ENCODE measurements at regions not wholly inside any gene's neighbourhood (a gene's known extent, or its start where the extent isn't known, plus 50 kb on each side); places are given as distances from the start of the nearest gene placed in this dataset.
"Not testable (repeated sequence)": the region's sequence is repeated elsewhere in the genome, so short reads cannot be mapped to it uniquely, and the experiment has no call there.

DNA sequence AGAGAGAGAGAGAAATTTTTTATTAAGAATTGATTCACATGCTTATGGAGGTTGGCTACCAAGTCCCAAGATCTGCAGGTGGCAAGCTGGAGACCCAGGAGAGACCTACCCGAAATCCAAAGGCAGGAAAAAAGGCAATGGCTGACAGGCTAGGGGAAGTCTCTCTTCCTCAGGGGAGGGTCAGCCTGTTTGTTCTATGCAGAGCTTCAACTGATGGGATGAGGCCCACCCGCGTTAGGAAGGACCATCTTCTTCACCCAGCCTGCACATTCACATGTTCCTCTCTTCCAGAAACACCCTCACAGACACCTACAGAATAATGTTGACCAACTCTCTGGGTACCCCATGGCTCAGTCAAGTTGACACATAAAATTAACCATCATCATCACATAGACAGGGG, 65.3 kb upstream of the SERP2 start:
- Histone ChIP-seq H3K4me1 (ENCODE audit: control insufficient read depth, insufficient read depth, low read length) (peaks cover 70% of the 10 kb centered on the region), H3K9ac (ENCODE audit: low read length) (no peak overlapping the region), H3K4me3 (ENCODE audit: low read length) (no peak overlapping the region), H3K9me3 (ENCODE audit: control insufficient read depth, low read length) (no peaks in the 10 kb centered on the region), H3K36me3 (ENCODE audit: control insufficient read depth, insufficient read depth, low read length) (no peaks in the 10 kb centered on the region), H3K27me3 (ENCODE audit: control insufficient read depth, insufficient read depth, low read length) (no peaks in the 10 kb centered on the region)

DNA sequence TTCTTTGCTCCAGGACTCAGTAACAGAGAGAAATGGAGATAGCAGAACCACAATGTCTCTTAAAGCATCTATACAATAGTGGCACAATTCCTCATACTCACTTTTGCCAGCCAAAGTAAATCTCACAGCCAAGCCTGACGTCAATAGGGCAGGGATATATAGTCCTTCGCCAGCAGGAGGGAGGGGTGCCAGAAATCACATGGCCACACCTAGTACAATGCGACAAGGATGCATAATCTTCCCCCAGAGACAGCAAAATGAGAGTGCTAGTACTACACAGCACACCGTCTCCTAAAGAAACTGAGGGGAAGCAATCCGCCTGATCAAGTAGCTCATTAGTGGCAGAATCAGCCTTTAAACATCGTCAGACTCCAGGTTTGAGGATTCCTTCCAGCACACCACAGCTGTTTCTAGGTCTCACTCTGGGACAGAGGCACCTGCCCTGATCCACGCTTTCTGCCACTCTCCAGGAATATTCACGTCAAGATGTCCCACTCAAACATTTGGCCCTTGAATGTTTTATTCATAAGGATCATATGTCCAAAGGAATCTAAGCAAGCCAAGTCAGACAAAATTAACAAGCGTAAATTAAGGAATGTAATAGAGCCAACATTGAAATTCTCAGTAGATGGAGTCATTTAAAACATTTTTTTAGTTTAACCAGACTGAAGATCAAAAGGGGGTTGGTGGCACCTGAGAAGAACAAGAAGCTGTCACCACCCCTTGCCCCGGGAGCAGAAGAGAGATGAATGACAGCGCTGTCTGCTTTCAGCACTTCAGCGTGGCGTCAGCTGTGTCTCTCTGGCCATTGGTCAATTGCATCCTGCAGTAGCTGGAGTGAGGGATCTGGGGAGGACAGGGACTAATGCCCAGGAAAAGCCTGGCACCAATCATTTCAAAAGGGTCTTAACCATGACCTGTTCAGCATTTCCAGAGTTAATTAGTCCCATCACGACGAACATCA, 63.5 kb upstream of the SERP2 start:
- Histone ChIP-seq H3K9me3 (ENCODE audit: control insufficient read depth, low read length) (no peaks in the 10 kb centered on the region), H3K36me3 (ENCODE audit: control insufficient read depth, insufficient read depth, low read length) (no peaks in the 10 kb centered on the region), H3K9ac (ENCODE audit: low read length) (peak overlapping the region; percentile 3), H3K27me3 (ENCODE audit: control insufficient read depth, insufficient read depth, low read length) (no peaks in the 10 kb centered on the region), H3K4me3 (ENCODE audit: low read length) (no peak overlapping the region), H3K4me1 (ENCODE audit: control insufficient read depth, insufficient read depth, low read length) (peaks cover 81% of the 10 kb centered on the region)

DNA sequence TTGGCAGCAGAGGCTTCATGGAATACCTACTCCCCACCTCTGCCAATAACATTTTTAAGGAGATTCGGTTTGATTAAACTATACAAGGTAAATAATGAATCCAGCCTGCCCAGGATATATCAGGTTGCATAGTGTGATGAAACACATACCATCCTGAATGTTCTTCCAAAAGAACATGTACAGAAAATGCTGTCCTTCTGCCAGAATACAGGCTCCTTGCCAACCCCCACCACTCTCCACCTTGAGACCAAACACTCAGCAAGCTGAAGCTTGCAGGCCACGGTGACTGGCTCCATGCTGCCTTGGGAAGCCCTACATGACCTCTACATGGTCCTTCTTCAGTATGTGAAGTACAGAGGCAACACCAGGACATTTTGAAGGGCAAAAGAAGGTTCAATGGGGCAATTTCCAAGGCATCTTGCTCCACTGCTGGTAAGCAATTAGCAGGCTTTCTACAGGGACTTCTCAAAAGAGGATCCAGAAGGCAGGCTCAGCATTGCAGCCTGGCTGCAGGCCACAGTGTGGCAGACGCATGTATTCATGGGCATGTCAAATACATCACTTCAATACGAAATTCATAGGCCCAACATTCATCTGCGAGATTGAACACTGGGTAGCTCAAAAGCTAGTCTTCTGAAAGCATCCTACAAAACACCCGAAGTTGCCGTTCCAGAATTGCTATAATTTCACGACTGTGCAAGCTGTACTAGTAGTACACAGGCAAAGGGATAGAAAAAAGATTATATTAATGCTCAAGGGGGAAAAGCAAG, 62.4 kb upstream of the SERP2 start:
- no peaks in the 10 kb centered on the region for H3K27me3 ChIP-seq (ENCODE audit: control insufficient read depth, insufficient read depth, low read length)
- H3K9me3 ChIP-seq (ENCODE audit: control insufficient read depth, low read length), result no peaks in the 10 kb centered on the region
- no peaks in the 10 kb centered on the region for H3K36me3 ChIP-seq (ENCODE audit: control insufficient read depth, insufficient read depth, low read length)
- H3K9ac ChIP-seq (ENCODE audit: low read length), result no peak overlapping the region
- peaks cover 70% of the 10 kb centered on the region for H3K4me1 ChIP-seq (ENCODE audit: control insufficient read depth, insufficient read depth, low read length)
- no peak overlapping the region for H3K4me3 ChIP-seq (ENCODE audit: low read length)

DNA sequence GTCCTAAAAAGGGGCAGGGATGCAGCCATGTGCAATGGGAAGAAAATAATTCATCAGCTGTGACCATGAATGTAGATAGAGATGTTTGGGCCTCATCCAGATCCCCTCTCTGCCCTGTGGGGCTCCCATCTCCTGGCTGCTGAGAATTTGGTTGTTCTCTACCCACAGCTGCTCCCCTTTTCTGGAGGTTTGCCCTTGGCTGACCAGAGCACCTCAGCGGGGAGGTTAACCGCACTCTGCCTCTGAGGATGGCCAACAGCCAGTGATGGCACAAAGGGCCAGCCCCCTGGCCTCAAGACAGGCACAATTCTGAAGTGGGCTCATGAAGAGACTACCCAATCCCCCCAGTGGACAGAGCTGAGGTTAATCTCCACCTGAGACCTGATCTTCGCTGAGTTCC, 61.5 kb upstream of the SERP2 start:
- H3K36me3 ChIP-seq (ENCODE audit: control insufficient read depth, insufficient read depth, low read length), result no peaks in the 10 kb centered on the region
- H3K27me3 ChIP-seq (ENCODE audit: control insufficient read depth, insufficient read depth, low read length), result no peaks in the 10 kb centered on the region
- H3K4me1 ChIP-seq (ENCODE audit: control insufficient read depth, insufficient read depth, low read length), result peaks cover 62% of the 10 kb centered on the region
- no peak overlapping the region for H3K4me3 ChIP-seq (ENCODE audit: low read length)
- no peak overlapping the region for H3K9ac ChIP-seq (ENCODE audit: low read length)
- H3K9me3 ChIP-seq (ENCODE audit: control insufficient read depth, low read length), result no peaks in the 10 kb centered on the region

DNA sequence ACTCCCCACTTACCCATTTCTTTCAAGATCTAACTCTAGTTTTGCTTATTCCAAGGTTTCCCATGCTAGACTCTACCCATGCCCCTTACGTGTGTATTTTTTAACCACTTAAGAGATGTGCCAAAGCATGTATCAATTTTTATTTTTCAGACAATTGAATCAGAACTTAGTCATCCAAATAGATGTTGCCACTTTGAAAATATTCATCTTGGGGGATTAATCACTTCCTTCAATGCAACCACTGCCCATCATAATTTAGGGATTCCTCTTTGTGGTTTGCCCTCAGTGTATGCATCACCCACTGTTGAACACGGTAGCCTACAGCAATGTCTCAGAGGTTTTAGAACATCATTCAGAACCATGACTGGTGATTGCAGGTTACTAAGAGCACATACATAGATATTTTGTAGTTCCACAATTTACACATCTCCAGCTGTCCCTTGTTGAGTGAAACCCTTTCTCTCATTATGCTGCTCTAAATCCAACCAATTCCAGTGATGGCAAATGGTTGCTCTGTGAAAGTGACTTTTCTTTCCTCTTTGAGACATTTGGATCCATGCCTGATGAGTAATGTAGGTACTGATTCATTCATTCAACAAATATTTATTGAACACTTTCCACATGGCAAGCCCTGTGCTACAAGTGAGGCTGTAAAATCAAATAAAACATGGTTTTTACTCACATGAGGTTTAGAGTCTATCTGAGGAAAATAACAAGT, 60.6 kb upstream of the SERP2 start:
- Histone ChIP-seq H3K4me1 (ENCODE audit: control insufficient read depth, insufficient read depth, low read length) (peaks cover 55% of the 10 kb centered on the region), H3K9me3 (ENCODE audit: control insufficient read depth, low read length) (no peaks in the 10 kb centered on the region), H3K36me3 (ENCODE audit: control insufficient read depth, insufficient read depth, low read length) (no peaks in the 10 kb centered on the region), H3K4me3 (ENCODE audit: low read length) (no peak overlapping the region), H3K9ac (ENCODE audit: low read length) (peak overlapping the region; percentile 28), H3K27me3 (ENCODE audit: control insufficient read depth, insufficient read depth, low read length) (no peaks in the 10 kb centered on the region)

DNA sequence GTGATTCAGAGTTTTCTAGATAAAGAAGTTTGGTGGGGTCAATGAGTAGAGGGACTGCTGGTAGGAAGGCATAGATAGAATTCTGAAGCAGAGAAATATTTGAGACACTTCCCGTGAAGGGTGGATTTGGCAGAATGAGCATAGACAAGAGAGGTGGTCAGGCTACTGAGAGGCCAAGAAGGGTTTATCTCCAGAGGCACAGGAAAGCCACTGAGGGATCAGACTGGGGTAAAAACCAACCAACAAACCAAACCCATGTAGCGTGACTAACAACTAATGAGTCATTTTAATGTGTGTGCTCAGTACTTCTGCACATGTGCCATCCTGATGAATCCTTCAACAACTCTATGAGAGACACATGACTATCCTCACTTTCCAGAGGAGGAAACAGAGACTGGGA, 60.0 kb upstream of the SERP2 start:
- Histone ChIP-seq H3K36me3 (ENCODE audit: control insufficient read depth, insufficient read depth, low read length) (no peaks in the 10 kb centered on the region), H3K4me1 (ENCODE audit: control insufficient read depth, insufficient read depth, low read length) (peaks cover 48% of the 10 kb centered on the region), H3K27me3 (ENCODE audit: control insufficient read depth, insufficient read depth, low read length) (no peaks in the 10 kb centered on the region), H3K9ac (ENCODE audit: low read length) (peak overlapping the region; percentile 28), H3K9me3 (ENCODE audit: control insufficient read depth, low read length) (no peaks in the 10 kb centered on the region), H3K4me3 (ENCODE audit: low read length) (no peak overlapping the region)

DNA sequence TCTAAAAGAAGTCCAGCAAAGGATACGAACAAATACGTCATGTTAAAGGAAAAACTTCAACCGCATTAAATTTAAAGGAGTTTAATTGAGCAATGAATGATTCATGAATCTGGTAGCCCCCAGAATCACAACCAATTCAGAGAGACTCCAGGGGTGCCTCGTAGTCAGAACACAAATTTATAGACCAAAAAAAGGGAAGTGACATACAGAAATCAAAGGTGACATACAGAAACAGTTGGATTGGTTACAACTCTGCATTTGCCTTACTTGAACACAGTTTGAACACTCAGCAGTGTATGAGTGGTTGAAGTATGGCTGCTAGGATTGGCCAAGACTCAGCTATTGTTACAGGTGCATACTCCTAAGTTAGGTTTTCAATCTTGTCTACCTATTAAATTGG, 59.5 kb upstream of the SERP2 start:
- H3K4me1 ChIP-seq (ENCODE audit: control insufficient read depth, insufficient read depth, low read length), result peaks cover 43% of the 10 kb centered on the region
- H3K4me3 ChIP-seq (ENCODE audit: low read length); H3K27me3 ChIP-seq (ENCODE audit: control insufficient read depth, insufficient read depth, low read length); H3K36me3 ChIP-seq (ENCODE audit: control insufficient read depth, insufficient read depth, low read length); H3K9ac ChIP-seq (ENCODE audit: low read length); H3K9me3 ChIP-seq (ENCODE audit: control insufficient read depth, low read length): not testable (repeated sequence)

DNA sequence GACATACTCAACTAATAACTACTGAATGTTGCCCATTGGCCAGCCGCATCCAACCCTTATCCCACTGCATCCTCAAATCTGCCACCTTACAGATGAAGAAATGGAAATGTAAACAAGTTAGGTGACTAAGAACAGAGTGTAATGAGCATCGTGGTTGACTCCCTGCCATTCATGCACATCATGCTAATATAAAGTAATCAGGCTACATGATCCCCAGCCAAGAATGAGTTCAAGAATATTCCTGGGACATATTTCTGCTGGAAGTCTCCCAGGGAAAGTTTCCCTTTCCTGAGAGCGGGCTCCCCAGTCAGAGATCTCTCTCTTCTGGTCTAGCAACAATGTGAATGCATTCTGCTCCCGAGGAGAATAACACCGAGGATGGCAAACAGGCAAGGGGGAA, 55.9 kb upstream of the SERP2 start:
- Histone ChIP-seq H3K9ac (ENCODE audit: low read length) (no peak overlapping the region), H3K36me3 (ENCODE audit: control insufficient read depth, insufficient read depth, low read length) (no peaks in the 10 kb centered on the region), H3K9me3 (ENCODE audit: control insufficient read depth, low read length) (no peaks in the 10 kb centered on the region), H3K4me3 (ENCODE audit: low read length) (no peak overlapping the region), H3K27me3 (ENCODE audit: control insufficient read depth, insufficient read depth, low read length) (no peaks in the 10 kb centered on the region), H3K4me1 (ENCODE audit: control insufficient read depth, insufficient read depth, low read length) (peaks cover 16% of the 10 kb centered on the region)

DNA sequence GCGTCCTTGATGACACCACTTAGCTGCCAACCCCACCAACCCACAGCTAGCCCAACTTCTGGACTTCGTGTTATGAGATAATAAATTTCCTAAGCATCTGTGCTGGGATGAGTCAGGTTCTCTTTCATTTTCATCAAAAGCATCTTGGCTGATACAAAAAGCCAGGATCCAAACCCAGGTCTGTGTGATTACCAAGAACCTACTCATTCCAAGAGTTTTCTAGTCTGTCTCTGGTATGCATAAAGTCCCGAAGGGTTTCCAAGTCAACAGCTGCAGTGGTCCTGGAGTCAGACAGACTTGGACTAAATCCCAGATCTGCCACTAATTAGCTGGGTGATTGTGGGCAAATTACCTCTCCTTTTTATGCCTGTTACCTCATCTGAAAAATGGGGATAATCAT, 55.5 kb upstream of the SERP2 start:
- Histone ChIP-seq H3K36me3 (ENCODE audit: control insufficient read depth, insufficient read depth, low read length) (no peaks in the 10 kb centered on the region), H3K27me3 (ENCODE audit: control insufficient read depth, insufficient read depth, low read length) (no peaks in the 10 kb centered on the region), H3K4me3 (ENCODE audit: low read length) (no peak overlapping the region), H3K9ac (ENCODE audit: low read length) (no peak overlapping the region), H3K4me1 (ENCODE audit: control insufficient read depth, insufficient read depth, low read length) (peaks cover 12% of the 10 kb centered on the region), H3K9me3 (ENCODE audit: control insufficient read depth, low read length) (no peaks in the 10 kb centered on the region)

DNA sequence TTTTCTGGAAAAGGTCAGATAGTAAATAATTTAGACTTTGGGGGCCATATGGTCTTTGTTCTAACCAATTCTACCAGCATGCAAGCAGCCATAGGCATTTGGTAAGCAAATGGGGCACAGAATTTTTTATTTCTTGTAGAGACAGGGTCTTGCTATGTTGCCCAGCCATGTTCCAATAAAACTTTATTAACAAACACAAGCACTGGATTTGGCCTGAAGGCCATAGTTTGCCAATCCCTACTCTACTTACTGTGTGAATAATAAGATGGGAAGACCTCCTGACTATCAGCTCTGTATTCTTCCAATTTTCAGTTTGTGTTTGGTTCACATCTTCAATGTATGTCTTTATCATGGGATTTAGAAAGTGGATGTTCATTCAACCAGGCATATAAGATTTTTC, 53.0 kb upstream of the SERP2 start:
- Histone ChIP-seq H3K9ac (ENCODE audit: low read length) (no peak overlapping the region), H3K9me3 (ENCODE audit: control insufficient read depth, low read length) (no peaks in the 10 kb centered on the region), H3K27me3 (ENCODE audit: control insufficient read depth, insufficient read depth, low read length) (no peaks in the 10 kb centered on the region), H3K36me3 (ENCODE audit: control insufficient read depth, insufficient read depth, low read length) (no peaks in the 10 kb centered on the region), H3K4me1 (ENCODE audit: control insufficient read depth, insufficient read depth, low read length) (no peaks in the 10 kb centered on the region), H3K4me3 (ENCODE audit: low read length) (no peak overlapping the region)

DNA sequence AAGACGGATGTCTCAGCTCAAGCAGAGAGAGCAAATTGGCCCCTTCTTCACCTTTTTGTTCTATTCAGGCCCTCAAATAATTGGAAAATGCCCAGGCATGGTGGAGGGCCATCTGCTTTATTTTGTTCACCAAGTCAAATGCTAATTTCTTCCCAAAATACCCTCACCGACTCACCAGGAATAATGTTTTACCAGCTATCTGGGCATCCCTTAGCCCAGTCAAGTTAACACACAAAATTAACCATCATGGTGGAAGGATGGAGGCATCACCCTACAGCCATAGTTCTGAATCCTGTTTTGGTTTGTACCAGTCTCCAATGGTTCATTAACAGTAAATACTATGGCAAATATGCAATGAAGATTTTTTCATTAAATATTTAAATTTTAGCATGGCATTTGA, 51.7 kb upstream of the SERP2 start:
- H3K4me1 ChIP-seq (ENCODE audit: control insufficient read depth, insufficient read depth, low read length), result no peaks in the 10 kb centered on the region
- no peaks in the 10 kb centered on the region for H3K9me3 ChIP-seq (ENCODE audit: control insufficient read depth, low read length)
- no peaks in the 10 kb centered on the region for H3K36me3 ChIP-seq (ENCODE audit: control insufficient read depth, insufficient read depth, low read length)
- H3K9ac ChIP-seq (ENCODE audit: low read length), result no peak overlapping the region
- no peak overlapping the region for H3K4me3 ChIP-seq (ENCODE audit: low read length)
- H3K27me3 ChIP-seq (ENCODE audit: control insufficient read depth, insufficient read depth, low read length), result no peaks in the 10 kb centered on the region

DNA sequence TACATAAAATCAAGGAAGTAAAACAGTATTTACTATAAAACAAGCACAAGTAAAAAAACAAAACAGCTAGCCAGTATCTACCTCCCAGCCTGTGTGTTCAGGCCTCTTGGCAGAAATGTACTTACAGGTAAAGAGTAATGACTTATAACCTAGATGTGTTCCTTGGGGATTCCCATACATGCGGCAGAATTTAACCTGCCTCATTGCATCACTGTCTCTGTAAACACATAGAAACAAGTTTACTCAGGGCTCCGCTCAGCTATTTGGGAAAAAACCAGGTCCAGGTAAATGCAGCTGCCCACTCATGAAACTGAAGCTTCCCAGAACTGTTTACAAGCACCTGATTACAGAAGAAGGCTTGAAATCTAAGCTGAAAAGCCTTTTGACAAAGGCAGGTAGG, 50.7 kb upstream of the SERP2 start:
- Histone ChIP-seq H3K9ac (ENCODE audit: low read length) (no peak overlapping the region), H3K4me1 (ENCODE audit: control insufficient read depth, insufficient read depth, low read length) (no peaks in the 10 kb centered on the region), H3K36me3 (ENCODE audit: control insufficient read depth, insufficient read depth, low read length) (no peaks in the 10 kb centered on the region), H3K27me3 (ENCODE audit: control insufficient read depth, insufficient read depth, low read length) (no peaks in the 10 kb centered on the region), H3K4me3 (ENCODE audit: low read length) (no peak overlapping the region), H3K9me3 (ENCODE audit: control insufficient read depth, low read length) (no peaks in the 10 kb centered on the region)

Measured in mucosa of stomach (tissue), 1 donor.